ENCODE measurements at regions not wholly inside any gene's neighbourhood (a gene's known extent, or its start where the extent isn't known, plus 50 kb on each side); places are given as distances from the start of the nearest gene placed in this dataset.

- Histone ChIP-seq H2AFZ (ENCODE audit: low read length) (no peak overlapping the region; the same call in 1 of the 2 replicates), H3K36me3 (ENCODE audit: control insufficient read depth in 2 of 4, insufficient read depth in 4 of 4, low read length in 3 of 4) (no peaks in the 10 kb centered on the region), H4K5ac (ENCODE audit: insufficient read length, low read depth, low read length) (no peak overlapping the region), H2BK5ac (ENCODE audit: low read depth, low read length) (no peak overlapping the region), H4K20me1 (replicated peaks in 1 of 2; ENCODE audit: control insufficient read depth in 1 of 2, insufficient read depth in 2 of 2, low read length in 2 of 2) (no peaks in the 10 kb centered on the region), H3K9ac (replicated peaks in 1 of 4; ENCODE audit: extremely low read depth in 1 of 4, low read depth in 3 of 4, low read length in 3 of 4) (no peak overlapping the region), H3K4me3 (ENCODE audit: extremely low read depth in 1 of 4, insufficient read depth in 2 of 4, low read depth in 3 of 4, low read length in 4 of 4) (no peak overlapping the region), H2BK12ac (ENCODE audit: low read depth, low read length) (no peak overlapping the region), H3K4ac (replicated peaks; ENCODE audit: insufficient read length, low read depth, low read length) (no peak overlapping the region), H3K4me1 (replicated peaks in 1 of 4; ENCODE audit: control insufficient read depth in 3 of 4, insufficient read depth in 4 of 4, low read length in 3 of 4) (no peaks in the 10 kb centered on the region), H3K4me2 (ENCODE audit: insufficient read depth in 1 of 2, low read depth in 2 of 2, low read length in 2 of 2) (no peak overlapping the region), H2BK20ac (ENCODE audit: low read length) (no peak overlapping the region), H3K79me1 (ENCODE audit: low read depth, low read length) (no peaks in the 10 kb centered on the region), H3K79me2 (ENCODE audit: control insufficient read depth in 1 of 2, insufficient read depth in 2 of 2, low read length in 2 of 2) (no peaks in the 10 kb centered on the region), H3K18ac (ENCODE audit: extremely low read depth, low read length) (no peak overlapping the region), H3K23me2 (ENCODE audit: low read depth, low read length) (no peaks in the 10 kb centered on the region), H3K27me3 (replicated peaks in 1 of 4; ENCODE audit: control insufficient read depth in 3 of 4, extremely low read depth in 1 of 4, insufficient read depth in 3 of 4, low read length in 3 of 4) (no peaks in the 10 kb centered on the region), H3K56ac (replicated peaks; ENCODE audit: insufficient read length, low read depth, low read length) (no peak overlapping the region), H3K27ac (ENCODE audit: low read depth, low read length) (no peak overlapping the region), H2AK5ac (ENCODE audit: low read depth, low read length) (no peak overlapping the region), H2BK15ac (ENCODE audit: low read length) (no peak overlapping the region), H3K14ac (ENCODE audit: insufficient read length) (no peak overlapping the region), H3K9me3 (ENCODE audit: insufficient read depth in 2 of 2, low read depth in 1 of 2, low read length in 1 of 2) (no peaks in the 10 kb centered on the region), H2BK120ac (replicated peaks; ENCODE audit: low read depth, low read length) (no peak overlapping the region), H4K91ac (replicated peaks; ENCODE audit: insufficient read length, low read length) (no peak overlapping the region), H3K23ac (ENCODE audit: insufficient read length) (no peak overlapping the region), H4K8ac (ENCODE audit: extremely low read depth, insufficient read depth, low read length) (no peak overlapping the region)
- WGBS, 2 experiments (ENCODE audit: extremely low coverage in 1 of 2, insufficient coverage in 1 of 2, insufficient read length in 1 of 2, insufficient replicate concordance in 2 of 2, low coverage in 1 of 2, low lambda C conversion rate in 2 of 2, missing lambda C conversion rate in 1 of 2): 94% methylated on average over 2 of the region's 2 CpGs; no CpG with 5 or more reads in 1 of the 2 experiments
- DNase-seq (ENCODE audit: low read depth in 1 of 2, low spot score in 2 of 2): no peak
- TF ChIP-seq BRCA1 (IDR thresholded peaks at IDR 0.05; ENCODE audit: low read depth, low read length) (no peak), E2F6 (IDR thresholded peaks at IDR 0.05) (no peak), EZH2 (IDR thresholded peaks at IDR 0.05; ENCODE audit: low read depth, low read length, severe bottlenecking) (no peak), JUN (IDR thresholded peaks at IDR 0.05; ENCODE audit: low read depth, low read length) (no peak), YY1 (IDR thresholded peaks at IDR 0.05; ENCODE audit: low read depth, low read length) (no peak)
- no peak for FAIRE-seq
- ChIA-PET POLR2A (ENCODE audit: partially characterized antibody) (no interaction called here), CTCF (ENCODE audit: partially characterized antibody) (no interaction called here)
Measured at GRCh38 chr7:46383605-46384004, 462.5 kb upstream of the IGFBP3 start.

All from H1 (cell line).